ENCODE measurements at regions not wholly inside any gene's neighbourhood (a gene's known extent, or its start where the extent isn't known, plus 50 kb on each side); places are given as distances from the start of the nearest gene placed in this dataset.
A peak's percentile ranks its signal among the peaks of the same experiment; 100 is the strongest.

DNA sequence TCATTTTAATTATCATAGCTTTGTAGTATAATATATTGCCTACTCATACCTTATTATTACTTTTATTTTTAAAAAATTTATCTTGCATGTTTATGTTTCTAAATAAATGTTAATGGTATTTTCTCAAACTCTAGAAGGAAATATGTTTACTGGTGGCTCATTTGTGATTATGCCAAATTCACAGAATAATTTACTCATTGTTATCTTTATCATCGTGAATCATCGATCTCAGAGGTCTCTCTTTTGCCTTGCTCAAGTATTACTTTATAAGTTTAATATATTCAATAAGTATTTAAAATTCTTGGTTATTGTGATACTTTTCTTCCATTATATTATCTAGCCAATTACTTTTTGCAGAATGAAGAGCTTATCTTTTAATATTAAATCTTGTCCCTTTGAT, 836.7 kb upstream of the ADAMTS5 start:
- ATAC-seq: no peak
- TF ChIP-seq, protein P1, sequence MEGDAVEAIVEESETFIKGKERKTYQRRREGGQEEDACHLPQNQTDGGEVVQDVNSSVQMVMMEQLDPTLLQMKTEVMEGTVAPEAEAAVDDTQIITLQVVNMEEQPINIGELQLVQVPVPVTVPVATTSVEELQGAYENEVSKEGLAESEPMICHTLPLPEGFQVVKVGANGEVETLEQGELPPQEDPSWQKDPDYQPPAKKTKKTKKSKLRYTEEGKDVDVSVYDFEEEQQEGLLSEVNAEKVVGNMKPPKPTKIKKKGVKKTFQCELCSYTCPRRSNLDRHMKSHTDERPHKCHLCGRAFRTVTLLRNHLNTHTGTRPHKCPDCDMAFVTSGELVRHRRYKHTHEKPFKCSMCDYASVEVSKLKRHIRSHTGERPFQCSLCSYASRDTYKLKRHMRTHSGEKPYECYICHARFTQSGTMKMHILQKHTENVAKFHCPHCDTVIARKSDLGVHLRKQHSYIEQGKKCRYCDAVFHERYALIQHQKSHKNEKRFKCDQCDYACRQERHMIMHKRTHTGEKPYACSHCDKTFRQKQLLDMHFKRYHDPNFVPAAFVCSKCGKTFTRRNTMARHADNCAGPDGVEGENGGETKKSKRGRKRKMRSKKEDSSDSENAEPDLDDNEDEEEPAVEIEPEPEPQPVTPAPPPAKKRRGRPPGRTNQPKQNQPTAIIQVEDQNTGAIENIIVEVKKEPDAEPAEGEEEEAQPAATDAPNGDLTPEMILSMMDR (IDR thresholded peaks at IDR 0.05): no peak
- Histone ChIP-seq H3K4me3 (no peak overlapping the region), H3K4me1 (no peaks in the 10 kb centered on the region), H3K36me3 (no peaks in the 10 kb centered on the region), H3K27ac (no peak overlapping the region), H3K9me3 (no peaks in the 10 kb centered on the region), H3K27me3 (no peaks in the 10 kb centered on the region)
- intact Hi-C loops (cut with DNase I): no loop called here
- no peak for DNase-seq

DNA sequence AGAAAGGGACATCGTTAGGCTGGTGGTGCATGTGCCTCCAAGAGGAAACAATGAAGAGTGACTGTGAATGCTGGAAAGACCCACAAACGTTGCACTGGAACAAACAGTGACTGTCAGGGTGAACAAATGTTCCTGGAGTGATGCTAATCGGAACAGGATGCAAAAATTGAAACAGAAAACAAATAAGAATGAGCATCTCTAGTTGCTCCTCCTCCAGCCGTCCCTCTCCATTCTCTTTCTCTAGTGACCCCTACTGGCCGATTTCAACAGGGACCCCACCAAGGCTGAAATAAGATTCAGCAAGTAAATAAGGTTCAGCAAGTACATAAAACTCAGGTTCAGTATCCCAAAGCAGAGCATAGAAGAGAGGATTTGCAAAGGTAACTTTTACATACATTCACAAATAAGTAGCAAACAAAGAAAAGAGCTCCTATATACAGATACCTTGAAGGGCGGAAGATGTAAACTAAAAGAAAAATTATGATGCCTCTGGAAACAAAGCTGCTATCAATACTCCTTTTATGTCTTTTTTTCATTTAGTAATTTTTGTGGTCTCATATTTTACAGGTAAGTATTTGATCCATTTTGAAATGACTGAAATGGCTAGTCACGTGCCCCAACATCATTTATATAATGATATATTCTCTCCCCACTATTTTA, 836.1 kb upstream of the ADAMTS5 start:
- no peak overlapping the region for H3K4me3 ChIP-seq
- intact Hi-C loops (cut with DNase I): no loop called here
- no peak overlapping the region for H3K27ac ChIP-seq
- H3K4me1 ChIP-seq: no peaks in the 10 kb centered on the region
- ATAC-seq: peak; percentile 78
- no peak for DNase-seq
- H3K27me3 ChIP-seq: no peaks in the 10 kb centered on the region
- no peaks in the 10 kb centered on the region for H3K9me3 ChIP-seq
- TF ChIP-seq, protein P1 (IDR thresholded peaks at IDR 0.05): peak; percentile 54 to 58
- no peaks in the 10 kb centered on the region for H3K36me3 ChIP-seq

DNA sequence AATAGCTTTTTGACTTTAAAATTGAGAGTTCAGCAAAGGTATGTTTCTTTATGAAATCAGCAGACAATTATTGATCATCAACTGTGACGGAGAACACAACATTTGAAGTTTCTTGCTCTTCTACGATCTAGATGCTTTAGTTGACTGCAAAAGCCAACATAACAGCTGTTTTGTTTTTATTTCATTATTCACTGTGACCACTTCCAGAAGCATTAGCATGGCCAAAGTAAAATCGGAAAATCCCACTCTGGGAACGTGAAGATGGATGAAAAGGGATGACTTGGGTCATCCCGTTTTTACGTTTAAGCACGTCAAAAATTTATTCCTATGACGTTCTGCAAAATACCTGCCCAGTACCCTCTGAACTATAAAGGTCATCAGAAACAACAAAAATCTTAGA, 833.0 kb upstream of the ADAMTS5 start:
- H3K36me3 ChIP-seq: no peaks in the 10 kb centered on the region
- ATAC-seq: no peak
- H3K27me3 ChIP-seq: no peaks in the 10 kb centered on the region
- intact Hi-C loops (cut with DNase I): no loop called here
- no peak for DNase-seq
- no peak overlapping the region for H3K4me3 ChIP-seq
- H3K9me3 ChIP-seq: no peaks in the 10 kb centered on the region
- H3K4me1 ChIP-seq: no peaks in the 10 kb centered on the region
- peak overlapping the region in 1 of 2 donors; percentile 4 for H3K27ac ChIP-seq
- TF ChIP-seq, protein P1 (IDR thresholded peaks at IDR 0.05): no peak

DNA sequence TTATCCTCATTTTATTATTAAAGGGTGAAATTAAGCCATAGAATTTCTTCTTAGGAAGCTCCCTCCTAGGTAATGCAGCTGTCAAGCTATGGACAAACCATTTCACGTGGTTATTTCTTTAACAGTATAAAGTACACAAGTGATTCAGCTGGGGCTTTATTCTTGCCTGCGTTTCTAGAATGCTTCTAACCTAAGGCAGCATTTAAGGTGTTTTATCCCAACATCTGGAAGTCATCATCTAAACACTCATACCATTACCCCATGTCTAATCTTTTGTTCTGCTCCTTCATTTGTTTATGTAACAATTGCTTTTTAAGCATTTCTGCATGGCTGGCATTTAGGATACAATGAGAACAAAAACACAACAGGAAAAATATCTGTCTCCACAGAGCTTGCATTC, 829.2 kb upstream of the ADAMTS5 start:
- Histone ChIP-seq H3K27ac (no peak overlapping the region), H3K4me1 (no peaks in the 10 kb centered on the region), H3K4me3 (no peak overlapping the region), H3K9me3 (no peaks in the 10 kb centered on the region), H3K27me3 (no peaks in the 10 kb centered on the region), H3K36me3 (no peaks in the 10 kb centered on the region)
- ATAC-seq (no peak), DNase-seq (no peak)
- TF ChIP-seq, protein P1 (IDR thresholded peaks at IDR 0.05): no peak
- intact Hi-C loops (cut with DNase I): no loop called here

DNA sequence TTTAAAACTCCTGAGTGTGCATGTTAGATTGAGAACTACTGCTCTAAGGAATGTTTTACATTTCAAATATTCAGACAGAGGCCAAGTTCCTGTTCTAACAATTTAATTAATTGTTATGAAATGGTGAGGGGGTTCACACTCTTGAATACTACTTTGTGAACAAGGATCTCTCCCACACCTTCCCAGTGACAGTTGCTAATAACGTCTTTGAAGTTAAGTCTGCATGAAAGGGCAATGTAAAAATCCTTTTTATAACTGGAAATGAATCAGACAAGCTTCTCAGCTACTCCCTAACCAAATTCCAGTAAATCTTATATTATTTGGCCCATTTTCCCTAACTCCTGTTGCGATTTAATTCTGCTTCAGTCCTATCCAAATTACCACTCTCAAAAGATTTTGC, 828.5 kb upstream of the ADAMTS5 start:
- no peak for ATAC-seq
- H3K9me3 ChIP-seq: no peaks in the 10 kb centered on the region
- DNase-seq: no peak
- H3K27ac ChIP-seq: no peak overlapping the region
- intact Hi-C loops (cut with DNase I): no loop called here
- TF ChIP-seq, protein P1 (IDR thresholded peaks at IDR 0.05): no peak
- H3K27me3 ChIP-seq: no peaks in the 10 kb centered on the region
- no peaks in the 10 kb centered on the region for H3K36me3 ChIP-seq
- H3K4me3 ChIP-seq: no peak overlapping the region
- no peaks in the 10 kb centered on the region for H3K4me1 ChIP-seq

Data from left lung (tissue), 4 donors.